Vagina (tissue), 2 donors: ENCODE measurements at regions not wholly inside any gene's neighbourhood (a gene's known extent, or its start where the extent isn't known, plus 50 kb on each side); places are given as distances from the start of the nearest gene placed in this dataset.
A peak's percentile ranks its signal among the peaks of the same experiment; 100 is the strongest.

ENCODE experiments used
- DNase-seq, 2 donors: peaks; one replicate each; pipeline ENCODE4 v3.0.0-alpha.2; 2017; ENCODE audit errors: extremely low spot score in 2 of 2
- H3K27ac ChIP-seq: fragments of 200-600 bp; sonication (generic); one replicate; pipeline ENCODE4 v1.5.1; 2019
- H3K27me3 ChIP-seq: fragments of 200-600 bp; sonication (generic); one replicate; pipeline ENCODE4 v1.5.1; 2019
- H3K36me3 ChIP-seq, 2 donors: fragments of 200-600 bp; sonication (generic); one replicate each; pipeline ENCODE4 v1.5.1; 2017 to 2019
- H3K4me1 ChIP-seq: fragments of 200-600 bp; sonication (generic); one replicate; pipeline ENCODE4 v1.5.1; 2019
- H3K4me3 ChIP-seq, 2 donors: fragments of 200-600 bp; sonication (generic); 1 replicate in 1 of 2; 2 replicates in 1 of 2; pipeline ENCODE4 v1.5.1; 2016 to 2019
- H3K9me3 ChIP-seq: fragments of 200-600 bp; sonication (generic); one replicate; pipeline ENCODE4 v1.5.1; 2019
- POLR2A ChIP-seq, 2 donors: fragments of 450-650 bp; IDR thresholded peaks; one replicate each; pipeline ENCODE4 v1.6.1; 2017; ENCODE audit warnings: antibody characterized with exemption in 2 of 2, mild to moderate bottlenecking in 2 of 2, moderate library complexity in 2 of 2
- POLR2AphosphoS5 ChIP-seq, 2 donors: sonication (generic); formaldehyde crosslinking; IDR thresholded peaks; one replicate each; pipeline ENCODE4 v1.9.0; 2017; ENCODE audit warnings: antibody characterized with exemption in 2 of 2, mild to moderate bottlenecking in 2 of 2, low read depth in 1 of 2; ENCODE audit not compliant: insufficient read depth in 1 of 2
- intact Hi-C: fragments of 100-400 bp; cut with DNase I; formaldehyde crosslinking; loops from one replicate; pipeline ENCODE4 v1.15.1; 2023
- TF ChIP-seq, protein P1 (sequence below), 3 experiments: fragments of 450-650 bp in 2 of 3; fragments of 200-600 bp in 1 of 3; sonication (generic) in 1 of 3; IDR thresholded peaks; one replicate each; pipeline ENCODE4 v1.5.1; 2017 to 2019; ENCODE audit warnings: antibody characterized with exemption in 3 of 3, mild to moderate bottlenecking in 2 of 3, moderate library complexity in 2 of 3

DNA sequence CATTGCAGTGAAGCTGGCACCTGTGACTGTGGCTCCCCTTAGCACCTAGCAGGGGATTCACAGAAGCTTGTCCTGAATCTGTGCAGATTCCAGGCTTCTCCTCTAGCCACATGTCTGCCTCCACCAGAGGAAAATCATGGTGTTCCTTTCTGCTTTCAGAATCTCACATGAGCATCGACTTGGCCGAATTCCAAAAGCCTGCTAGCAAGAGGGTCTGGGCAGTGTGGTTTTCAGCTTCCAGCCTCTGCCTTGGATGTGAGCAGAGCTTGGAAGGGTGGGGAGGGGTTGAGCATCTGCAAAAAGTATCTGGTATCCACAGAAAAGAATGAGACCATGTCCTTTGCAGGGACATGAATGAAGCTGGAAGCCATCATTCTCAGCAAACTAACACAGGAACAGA is 911.1 kb downstream of the TBC1D22A start:
- Histone ChIP-seq H3K4me1 (no peaks in the 10 kb centered on the region), H3K27ac (no peak overlapping the region), H3K27me3 (no peaks in the 10 kb centered on the region), H3K4me3 (no peak overlapping the region), H3K9me3 (no peaks in the 10 kb centered on the region), H3K36me3 (no peaks in the 10 kb centered on the region)
- TF ChIP-seq, protein P1, sequence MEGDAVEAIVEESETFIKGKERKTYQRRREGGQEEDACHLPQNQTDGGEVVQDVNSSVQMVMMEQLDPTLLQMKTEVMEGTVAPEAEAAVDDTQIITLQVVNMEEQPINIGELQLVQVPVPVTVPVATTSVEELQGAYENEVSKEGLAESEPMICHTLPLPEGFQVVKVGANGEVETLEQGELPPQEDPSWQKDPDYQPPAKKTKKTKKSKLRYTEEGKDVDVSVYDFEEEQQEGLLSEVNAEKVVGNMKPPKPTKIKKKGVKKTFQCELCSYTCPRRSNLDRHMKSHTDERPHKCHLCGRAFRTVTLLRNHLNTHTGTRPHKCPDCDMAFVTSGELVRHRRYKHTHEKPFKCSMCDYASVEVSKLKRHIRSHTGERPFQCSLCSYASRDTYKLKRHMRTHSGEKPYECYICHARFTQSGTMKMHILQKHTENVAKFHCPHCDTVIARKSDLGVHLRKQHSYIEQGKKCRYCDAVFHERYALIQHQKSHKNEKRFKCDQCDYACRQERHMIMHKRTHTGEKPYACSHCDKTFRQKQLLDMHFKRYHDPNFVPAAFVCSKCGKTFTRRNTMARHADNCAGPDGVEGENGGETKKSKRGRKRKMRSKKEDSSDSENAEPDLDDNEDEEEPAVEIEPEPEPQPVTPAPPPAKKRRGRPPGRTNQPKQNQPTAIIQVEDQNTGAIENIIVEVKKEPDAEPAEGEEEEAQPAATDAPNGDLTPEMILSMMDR (IDR thresholded peaks at IDR 0.05), result no peak
- no peak for TF ChIP-seq POLR2AphosphoS5 (IDR thresholded peaks at IDR 0.05; ENCODE audit: insufficient read depth in 1 of 2, low read depth in 1 of 2)
- no peak for TF ChIP-seq POLR2A (IDR thresholded peaks at IDR 0.05)
- intact Hi-C loops, result no loop called here
- DNase-seq, result no peak

DNA sequence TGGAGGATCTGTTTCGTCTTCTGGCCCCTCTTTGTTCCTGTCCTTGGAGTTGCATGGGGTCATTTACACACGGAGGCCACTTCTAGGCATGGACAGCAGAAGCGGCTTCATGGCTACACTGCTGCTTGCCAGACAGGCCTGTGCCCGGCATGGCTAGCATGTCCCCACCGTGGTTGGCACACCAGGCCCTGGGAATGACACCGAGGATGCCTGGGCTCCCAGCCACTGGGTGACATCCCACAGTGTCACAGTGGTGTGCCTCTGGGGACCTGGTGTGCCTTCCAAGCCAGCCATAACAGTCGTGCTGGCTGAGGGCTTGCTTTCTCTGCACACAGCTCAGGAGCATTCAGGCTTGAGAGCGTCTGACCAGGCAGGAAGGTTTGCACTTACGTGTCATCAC is 910.1 kb downstream of the TBC1D22A start:
- TF ChIP-seq POLR2A (IDR thresholded peaks at IDR 0.05), result no peak
- TF ChIP-seq, protein P1 (IDR thresholded peaks at IDR 0.05), result no peak
- TF ChIP-seq POLR2AphosphoS5 (IDR thresholded peaks at IDR 0.05; ENCODE audit: insufficient read depth in 1 of 2, low read depth in 1 of 2), result no peak
- Histone ChIP-seq H3K9me3 (no peaks in the 10 kb centered on the region), H3K36me3 (no peaks in the 10 kb centered on the region), H3K27ac (no peak overlapping the region), H3K4me3 (no peak overlapping the region), H3K27me3 (no peaks in the 10 kb centered on the region), H3K4me1 (no peaks in the 10 kb centered on the region)
- intact Hi-C loops, result no loop called here
- DNase-seq, result no peak

DNA sequence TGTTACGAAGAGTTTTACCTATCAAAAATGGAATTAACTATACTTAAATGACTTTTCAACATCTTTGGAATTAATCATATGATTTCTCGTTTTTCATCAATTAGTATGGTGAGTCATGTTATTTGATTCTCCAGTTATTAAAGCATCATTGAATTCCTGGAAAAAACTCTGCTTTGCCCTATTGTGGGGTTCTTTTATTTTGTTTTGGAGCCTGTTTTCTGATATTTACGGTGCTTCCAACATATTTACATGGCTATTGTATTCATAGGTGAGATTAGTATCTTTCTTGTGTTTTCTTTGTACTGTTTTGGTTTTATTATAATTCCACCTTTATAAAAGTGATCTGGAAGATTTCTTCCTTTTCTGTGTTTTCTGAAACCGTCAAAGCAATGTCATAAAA is 902.7 kb downstream of the TBC1D22A start:
- intact Hi-C loops, result no loop called here
- H3K4me1 ChIP-seq, result no peaks in the 10 kb centered on the region
- H3K27me3 ChIP-seq, result no peaks in the 10 kb centered on the region
- no peaks in the 10 kb centered on the region for H3K9me3 ChIP-seq
- no peaks in the 10 kb centered on the region for H3K36me3 ChIP-seq
- TF ChIP-seq, protein P1 (IDR thresholded peaks at IDR 0.05), result no peak
- no peak for TF ChIP-seq POLR2AphosphoS5 (IDR thresholded peaks at IDR 0.05; ENCODE audit: insufficient read depth in 1 of 2, low read depth in 1 of 2)
- no peak overlapping the region for H3K27ac ChIP-seq
- no peak overlapping the region for H3K4me3 ChIP-seq
- DNase-seq, result no peak

DNA sequence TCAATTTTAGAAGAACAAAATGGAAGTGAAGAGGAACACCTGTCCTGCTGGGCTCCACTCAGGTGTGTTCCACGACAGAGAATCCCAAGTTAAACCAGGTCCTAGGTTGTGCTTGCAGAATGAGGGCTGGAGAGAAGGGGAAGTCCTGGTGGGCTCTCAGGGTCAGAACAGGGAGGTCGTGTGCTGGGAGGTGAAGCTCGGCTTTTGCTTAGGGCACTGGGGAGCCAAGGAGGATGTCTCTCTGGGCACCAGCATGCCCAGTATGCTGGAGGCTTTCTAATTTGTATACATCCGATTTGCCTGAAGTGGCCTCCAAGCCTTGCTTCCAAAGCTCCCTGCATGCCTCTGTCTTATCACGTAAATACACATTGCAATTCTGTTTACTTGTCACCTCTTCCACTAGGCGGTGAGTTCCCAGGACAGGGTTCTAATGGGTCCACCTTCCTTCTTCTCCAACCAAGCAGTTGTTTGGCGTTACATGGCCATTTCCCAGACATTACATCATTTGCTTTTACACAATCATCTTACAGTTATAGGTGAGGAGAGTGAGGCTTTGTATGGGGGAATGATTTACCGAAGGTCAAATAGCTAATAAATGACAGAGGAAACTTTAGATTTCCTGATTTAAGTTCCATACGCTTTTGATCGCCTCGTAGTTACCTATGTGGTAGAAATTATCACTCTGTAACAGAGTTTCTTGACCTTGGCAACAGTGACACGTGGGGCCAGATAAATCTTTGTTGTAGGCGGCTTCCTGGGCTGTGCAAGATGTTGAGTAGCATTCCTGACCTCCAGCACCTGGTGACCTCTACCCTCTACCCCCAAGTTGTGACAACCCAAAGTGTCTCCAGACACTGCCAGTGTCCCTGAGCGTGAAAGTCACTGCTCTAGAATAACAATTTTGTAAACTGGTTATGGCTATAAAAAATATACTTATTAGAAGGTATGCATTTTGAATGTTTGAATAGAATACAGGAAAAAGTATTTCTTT is 901.5 kb downstream of the TBC1D22A start:
- H3K27me3 ChIP-seq, result no peaks in the 10 kb centered on the region
- no peak overlapping the region for H3K4me3 ChIP-seq
- intact Hi-C loops, result no loop called here
- H3K4me1 ChIP-seq, result no peaks in the 10 kb centered on the region
- peak in 1 of 2 donors; percentile 58 for DNase-seq
- no peak overlapping the region for H3K27ac ChIP-seq
- no peaks in the 10 kb centered on the region for H3K36me3 ChIP-seq
- TF ChIP-seq POLR2A (IDR thresholded peaks at IDR 0.05) (no peak), POLR2AphosphoS5 (IDR thresholded peaks at IDR 0.05; ENCODE audit: insufficient read depth in 1 of 2, low read depth in 1 of 2) (no peak)
- TF ChIP-seq, protein P1 (IDR thresholded peaks at IDR 0.05), result no peak
- no peaks in the 10 kb centered on the region for H3K9me3 ChIP-seq
